NCI-H146 treated with DMSO at 0.1 percent for 48 hours (cell line): ENCODE measurements at regions not wholly inside any gene's neighbourhood (a gene's known extent, or its start where the extent isn't known, plus 50 kb on each side); places are given as distances from the start of the nearest gene placed in this dataset.
"Not testable (repeated sequence)": the region's sequence is repeated elsewhere in the genome, so short reads cannot be mapped to it uniquely, and the experiment has no call there.

Experiments used
- DNase-seq: peaks from one replicate; lab custom pipeline; 2025; ENCODE audit not compliant: unreplicated experiment; lab: John Stamatoyannopoulos, UW

DNA sequence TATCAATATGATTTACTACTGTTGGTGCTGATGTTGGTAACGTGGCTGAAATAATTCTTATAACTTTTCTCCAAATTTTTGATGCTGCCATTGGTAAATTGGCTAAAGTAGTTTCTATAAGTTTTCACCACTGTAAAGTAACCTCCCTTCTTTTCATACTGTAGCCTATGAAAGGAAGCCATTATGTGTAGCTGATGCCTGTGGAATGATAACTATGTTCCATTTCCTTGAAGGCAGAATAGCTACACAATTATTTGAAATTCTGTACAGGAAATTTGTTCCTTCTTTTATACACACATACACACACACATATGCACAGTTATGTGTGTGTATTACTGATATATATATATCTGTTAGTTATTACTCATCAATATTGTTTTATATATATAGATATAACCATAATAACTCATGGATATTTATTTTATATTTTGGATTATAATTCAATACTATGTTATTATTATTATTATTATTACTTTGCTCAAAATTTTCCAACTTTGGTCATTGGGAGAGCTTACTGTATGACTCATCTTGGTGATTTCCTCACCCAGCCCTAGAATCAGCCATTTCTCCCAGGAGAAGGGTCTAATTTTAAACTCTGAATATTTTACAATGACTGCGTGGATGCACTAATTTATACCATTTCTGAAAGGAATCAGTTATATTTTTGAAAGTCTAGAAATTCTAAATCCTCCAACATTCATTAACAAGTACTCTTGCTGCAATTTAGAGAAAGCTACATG, 1677.7 kb downstream of the SUCLG1 start:
- DNase-seq = no peak

DNA sequence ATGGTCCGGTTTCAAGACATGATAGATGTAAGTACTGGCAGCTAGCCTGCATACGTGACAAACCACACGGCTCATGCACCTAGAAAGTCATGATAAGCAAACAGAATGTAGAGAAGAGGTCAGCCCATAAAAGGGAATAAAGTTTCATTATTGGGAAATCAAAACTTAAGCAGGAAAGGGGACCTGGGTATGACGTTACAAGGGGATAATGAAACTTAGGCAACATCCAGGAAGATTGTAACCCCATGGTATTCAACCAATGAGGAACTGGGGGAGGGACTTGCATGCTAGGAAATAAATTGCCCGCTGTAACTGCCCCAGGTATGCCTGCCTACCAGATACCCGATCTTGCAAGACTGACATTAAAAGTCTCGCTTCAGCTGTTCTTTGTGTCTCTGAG, 1679.0 kb downstream of the SUCLG1 start:
- no peak for DNase-seq

DNA sequence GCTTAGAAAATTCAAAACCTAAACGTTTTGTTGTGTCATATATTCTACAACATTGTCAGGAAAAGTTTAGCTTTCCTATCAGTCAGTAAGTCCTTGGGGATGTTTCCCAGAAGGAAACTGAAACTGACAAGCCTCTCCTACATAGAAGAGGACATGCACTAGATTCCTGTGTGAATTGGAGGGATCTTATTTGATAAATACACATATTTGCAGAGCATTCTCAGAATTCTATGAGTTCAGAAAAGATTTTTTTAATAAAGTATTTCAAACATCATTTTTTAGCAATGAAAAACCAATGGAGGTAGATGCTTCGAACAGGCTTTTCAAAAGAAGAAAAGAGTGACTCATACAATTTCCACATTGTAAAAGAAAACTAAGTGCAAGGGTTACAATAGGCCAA, 1706.7 kb downstream of the SUCLG1 start:
- no peak for DNase-seq

DNA sequence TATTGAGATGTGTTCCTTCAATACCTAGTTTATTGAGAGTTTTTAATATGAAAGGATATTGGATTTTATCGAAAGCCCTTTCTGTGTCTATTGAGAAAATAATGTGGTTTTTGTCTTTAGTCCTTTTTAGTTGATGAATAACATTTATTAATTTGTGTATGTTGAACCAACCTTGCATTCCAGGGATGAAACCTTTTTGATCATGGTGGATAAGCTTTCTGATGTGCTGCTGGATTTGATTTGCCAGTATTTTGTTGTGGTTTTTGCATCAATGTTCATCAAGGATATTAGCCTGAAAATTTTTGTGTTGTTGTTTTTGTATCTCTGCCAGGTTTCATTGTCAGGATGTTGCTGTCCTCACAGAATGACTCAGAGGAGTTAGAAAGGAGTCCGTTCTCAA, 1710.4 kb downstream of the SUCLG1 start:
- DNase-seq = no peak

DNA sequence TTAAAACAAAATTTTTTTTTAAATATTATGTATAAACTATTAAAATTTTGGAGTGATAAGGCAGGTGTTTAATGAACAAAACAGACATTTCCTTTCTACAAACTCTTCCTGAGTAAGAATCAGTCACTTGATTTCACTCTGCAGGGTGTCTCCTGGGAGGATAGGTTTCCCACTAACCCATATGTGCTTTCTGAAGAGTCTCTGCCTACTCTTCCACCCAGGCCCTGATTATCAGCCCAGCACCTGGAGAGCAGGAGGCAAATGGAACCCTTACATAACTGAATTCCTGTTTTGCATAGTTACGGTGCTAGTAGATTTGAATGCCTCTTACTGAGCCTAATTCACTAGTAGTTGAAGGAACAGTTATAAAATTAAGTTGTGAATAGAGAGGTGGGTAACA, 1718.6 kb downstream of the SUCLG1 start:
- DNase-seq = no peak

DNA sequence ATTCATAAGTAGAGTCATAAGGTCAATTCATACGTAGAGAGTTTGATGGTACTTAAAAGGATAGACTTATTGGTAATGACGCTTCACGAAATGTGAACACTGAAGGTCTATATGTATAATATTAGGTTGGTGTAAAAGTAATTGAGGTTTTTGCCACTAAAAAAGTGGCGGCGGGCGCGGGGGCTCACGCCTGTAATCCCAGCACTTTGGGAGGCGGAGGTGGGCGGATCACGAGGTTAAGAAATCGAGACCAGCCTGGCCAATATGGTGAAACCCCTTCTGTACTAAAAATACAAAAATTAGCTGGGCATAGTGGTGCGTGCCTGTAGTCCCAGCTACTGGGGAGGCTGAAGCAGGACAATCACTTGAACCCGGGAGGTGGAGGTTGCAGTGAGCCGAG, 1721.1 kb downstream of the SUCLG1 start:
- not testable (repeated sequence) for DNase-seq

DNA sequence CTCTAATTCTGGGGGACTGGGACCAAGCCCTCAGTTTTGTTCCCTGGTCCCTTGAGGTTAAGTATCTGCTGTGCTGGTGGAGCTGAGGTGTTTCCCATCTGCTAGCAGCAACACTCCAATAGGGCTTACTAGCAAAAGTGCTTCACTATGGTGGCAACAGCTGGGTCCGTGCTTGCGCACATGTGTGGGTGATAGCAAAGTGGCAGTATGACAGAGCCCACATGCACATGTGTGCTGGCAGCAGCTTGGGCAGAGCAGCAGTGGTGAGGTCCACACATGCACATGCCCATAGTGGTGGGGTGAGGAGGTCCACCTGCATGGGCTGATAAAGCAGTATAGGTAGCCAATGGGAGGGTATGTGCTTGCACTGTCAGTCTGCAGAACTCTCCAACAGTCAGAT, 1723.7 kb downstream of the SUCLG1 start:
- no peak for DNase-seq

DNA sequence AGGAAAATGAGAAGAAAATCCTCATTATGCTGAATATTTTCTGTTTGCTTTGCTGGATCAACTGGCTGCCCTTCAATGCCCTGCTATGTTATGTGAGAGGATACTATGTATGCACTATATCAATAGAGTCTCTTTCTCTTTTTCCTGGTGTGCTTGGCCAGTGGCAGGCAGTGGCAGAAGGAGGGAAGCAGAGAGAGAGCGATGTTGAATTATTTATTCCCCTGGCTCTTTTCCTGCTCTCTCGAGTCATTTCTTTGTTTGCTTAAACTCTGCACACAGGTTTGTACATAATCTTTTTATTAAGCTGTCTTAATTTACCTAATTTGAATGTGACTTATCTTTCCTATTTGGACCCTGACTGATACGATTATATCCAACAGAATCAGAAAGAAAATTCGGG, 1727.3 kb downstream of the SUCLG1 start:
- no peak for DNase-seq

DNA sequence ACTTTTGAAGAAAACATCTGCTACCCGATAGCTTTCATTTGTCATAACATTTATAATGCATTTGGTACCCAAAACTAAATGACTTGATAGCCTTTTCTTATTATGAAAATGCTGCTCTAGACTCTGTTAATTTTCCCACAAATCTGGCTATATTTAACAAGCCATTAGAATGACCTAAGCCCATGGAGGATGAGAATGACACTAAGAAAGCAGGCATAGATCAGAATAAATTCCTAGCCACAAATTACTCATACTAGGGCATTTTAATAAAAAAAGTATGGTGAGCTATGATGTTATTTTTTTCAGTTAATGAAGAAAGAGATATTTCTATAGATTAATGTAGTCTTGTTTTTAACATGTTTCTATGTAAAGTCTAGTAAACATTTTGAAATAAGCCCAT, 1728.3 kb downstream of the SUCLG1 start:
- no peak for DNase-seq

DNA sequence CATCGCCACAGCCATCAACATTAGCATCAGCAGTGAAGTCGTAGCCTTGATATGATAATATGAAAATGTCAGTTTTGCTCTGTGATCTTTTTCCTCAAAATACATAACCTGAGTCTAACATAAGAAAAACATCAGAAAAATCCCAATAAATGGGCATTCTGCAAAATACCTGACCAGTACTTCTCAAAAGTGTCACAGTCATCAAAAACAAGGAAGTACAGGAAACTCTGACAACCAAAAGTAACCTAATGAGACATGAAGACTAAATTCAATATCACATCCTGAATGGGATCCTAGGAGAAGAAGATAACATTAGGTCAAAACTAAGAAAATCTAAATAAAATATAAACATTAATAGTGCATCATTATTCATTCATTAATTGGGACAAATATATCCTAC, 1731.0 kb downstream of the SUCLG1 start:
- DNase-seq = no peak

DNA sequence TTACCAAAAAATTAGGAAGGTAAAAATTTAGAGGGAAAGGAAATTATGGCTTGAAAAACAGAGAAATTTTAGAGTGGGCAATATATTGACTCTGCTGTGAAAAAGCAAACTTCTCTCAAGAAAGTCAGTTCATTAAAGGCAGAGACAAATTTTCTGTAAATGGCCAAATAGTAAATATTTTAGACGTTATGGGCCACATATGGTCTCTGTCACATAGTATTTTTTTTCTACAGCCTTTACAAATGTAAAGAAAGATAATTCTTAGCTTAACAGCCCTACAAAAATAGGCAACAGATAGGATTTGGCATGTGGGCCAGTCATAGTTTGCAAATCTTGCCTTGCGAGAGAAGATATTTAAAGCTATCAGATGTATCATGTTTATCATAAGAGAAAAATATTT, 1750.4 kb downstream of the SUCLG1 start:
- DNase-seq = no peak

DNA sequence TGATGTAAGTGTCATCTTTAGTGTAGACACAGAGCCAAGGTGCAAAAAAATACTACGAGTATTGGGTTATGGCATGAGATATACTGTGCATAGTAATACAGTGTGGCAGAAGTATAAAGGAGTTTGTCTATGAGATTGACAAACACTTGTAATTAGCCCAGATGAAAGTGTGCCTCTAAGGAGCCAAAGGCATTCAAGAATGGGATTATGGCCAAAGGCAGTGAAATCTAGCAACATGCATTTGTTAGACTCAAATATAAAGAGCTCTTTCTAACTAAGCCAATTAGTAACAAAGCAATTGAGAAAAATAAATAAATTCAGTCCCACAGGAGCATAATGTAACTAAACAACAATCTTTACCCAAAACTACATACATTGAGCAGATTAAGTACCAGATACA, 1761.8 kb downstream of the SUCLG1 start:
- no peak for DNase-seq

DNA sequence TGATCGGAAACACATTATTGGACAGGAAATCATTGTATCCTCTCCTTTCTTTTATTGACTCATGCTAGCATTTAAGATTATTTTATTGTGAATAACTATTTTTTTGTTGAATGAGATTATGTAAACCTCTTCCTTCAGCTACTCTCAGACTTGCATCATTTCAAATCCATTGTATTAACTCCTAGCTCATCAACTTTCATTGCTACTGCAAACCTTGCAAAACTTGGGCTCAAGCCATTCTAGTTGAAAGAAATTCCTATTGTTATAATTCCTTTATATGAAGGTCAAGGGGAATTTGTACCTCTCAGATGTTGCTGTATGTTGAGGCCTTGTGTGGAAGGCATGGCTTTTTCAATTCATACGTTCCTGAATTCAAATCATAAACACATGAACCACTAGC, 1764.6 kb downstream of the SUCLG1 start:
- DNase-seq = no peak

DNA sequence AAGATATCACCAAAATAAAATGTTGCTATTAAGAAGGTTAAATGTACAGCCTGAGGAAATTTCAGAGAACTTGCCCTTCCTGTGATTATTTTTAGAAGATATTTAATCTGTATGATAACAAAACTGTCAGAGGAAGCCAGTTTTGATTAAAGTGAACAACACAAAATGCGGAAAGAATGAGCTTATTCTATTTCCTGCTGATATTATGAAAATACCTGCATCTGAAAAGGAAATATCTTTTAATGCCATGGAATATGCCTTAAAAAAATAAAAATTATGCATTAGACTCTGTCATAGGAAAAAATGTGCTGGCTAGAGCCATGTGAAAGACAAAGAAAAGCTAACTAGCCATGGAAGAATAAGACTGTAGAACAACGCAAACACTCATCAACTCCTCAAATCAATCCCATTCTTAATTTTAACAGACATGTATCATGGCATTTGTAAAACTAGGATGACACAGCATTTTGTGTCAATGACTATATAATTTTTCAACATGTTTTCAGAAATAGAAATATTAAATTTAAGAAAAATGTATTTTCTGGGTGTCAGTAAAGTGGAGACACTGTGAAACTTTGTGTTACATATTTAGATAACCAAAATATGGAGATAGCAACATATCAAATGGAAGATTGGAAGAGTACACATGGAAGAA, 1768.2 kb downstream of the SUCLG1 start:
- no peak for DNase-seq

DNA sequence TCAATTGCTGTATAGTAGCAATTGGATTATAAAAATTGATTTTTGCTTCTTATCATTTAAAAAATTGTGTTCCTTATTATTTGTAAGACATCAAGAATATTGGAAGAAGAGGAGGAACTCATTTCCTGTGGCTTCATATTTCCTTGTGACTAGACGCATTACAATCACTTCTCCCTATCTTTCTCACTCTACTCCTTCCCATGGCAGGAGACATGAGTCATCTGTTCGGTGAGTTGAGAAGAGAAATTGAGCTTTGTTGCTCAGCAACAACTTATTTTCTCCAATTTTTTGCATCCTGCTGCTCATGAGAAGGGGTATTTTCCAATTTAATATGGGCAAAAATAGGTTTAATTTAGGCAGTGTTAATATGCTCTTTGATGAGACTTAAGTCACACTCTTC, 1783.9 kb downstream of the SUCLG1 start:
- DNase-seq = no peak

DNA sequence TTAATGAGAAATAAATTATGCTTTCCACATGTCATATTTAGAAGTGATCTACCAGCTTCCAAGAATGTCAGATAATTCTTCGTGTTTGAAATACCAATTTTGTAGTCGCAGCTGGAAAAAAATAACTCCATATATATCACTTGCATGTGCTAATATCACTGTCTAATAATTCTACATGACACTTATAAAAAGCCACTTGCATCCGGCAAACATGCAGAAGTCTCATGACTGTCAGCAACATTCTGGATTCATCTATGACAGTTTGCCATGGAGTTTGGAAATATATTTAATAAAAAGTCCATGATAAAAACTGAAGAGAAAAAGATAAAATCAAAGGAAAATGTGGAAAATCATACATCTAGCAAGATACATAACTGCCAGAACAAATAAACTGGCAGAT, 1784.4 kb downstream of the SUCLG1 start:
- no peak for DNase-seq

DNA sequence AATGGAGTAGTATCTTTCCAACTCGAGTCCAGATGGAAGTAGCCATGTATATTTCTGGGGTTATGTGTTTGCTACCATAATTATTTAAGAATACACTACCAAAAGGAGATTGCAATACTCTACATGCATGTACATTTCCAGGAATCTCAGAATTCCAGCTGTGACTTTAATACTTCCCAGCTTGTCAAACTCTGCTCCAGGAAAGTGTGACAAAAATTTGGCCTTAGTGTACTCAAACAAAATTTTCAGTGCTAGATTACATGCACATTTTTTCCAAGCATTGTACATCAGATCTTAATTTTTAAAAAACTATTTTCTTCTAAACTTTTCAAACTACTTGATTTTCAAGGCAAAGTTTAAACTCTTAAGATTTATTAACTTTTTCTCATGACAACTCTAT, 1791.6 kb downstream of the SUCLG1 start:
- no peak for DNase-seq

DNA sequence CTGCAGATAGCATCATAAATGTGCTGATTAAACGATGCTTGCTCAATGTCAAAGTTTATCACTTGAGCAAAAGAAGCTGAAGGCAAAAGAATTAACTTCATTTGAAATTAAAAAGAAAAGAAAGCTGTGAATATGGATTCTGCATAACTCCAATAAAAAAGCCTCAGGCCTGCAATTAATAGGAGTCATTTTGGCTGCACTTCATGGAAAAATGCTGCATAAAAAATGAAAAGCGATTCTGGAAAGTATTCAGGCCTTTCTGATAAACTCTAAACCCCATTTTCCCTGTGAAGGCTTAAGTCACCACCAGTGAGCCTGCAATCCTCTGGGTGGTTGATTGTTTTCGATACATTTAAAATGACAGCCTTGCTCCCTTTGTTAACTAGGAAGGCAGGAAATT, 1793.4 kb downstream of the SUCLG1 start:
- DNase-seq = no peak

DNA sequence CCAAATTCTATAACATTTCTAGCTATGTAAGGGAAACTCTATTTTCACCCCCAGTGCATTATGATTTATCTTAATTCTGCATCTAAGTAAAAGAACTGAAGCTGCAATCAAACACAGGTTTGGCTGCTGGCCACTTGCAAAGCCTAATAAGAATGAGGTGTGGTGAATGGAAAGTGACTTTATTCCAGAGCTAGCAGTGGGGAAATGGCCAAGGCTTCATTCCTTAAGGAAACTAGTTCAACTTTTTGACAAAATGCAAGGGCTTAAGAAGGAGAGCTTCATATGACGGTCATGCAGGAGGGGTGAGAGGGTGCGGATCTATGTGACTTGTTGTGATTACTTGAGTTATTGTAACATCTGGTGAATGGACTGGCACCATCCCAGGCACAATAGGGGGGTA, 1802.0 kb downstream of the SUCLG1 start:
- no peak for DNase-seq

DNA sequence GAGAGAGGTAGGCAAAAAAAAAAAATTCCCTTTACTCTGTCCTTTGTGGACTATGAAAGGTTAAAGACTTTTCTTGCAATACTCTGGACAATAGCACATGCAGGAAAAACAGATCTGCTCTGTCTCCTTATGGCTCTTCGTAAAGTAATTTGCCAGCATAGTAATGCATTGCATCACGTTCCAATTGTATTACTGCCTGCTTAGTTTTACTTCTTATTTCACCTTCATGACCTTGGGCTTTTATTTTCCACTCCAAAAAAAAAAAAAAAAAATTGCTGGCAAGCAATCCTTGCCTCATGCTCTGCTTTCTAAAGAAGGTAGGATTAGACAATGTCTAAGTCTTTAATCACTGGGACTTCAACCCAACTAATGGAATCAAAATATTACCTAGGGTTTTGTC, 1802.7 kb downstream of the SUCLG1 start:
- no peak for DNase-seq

DNA sequence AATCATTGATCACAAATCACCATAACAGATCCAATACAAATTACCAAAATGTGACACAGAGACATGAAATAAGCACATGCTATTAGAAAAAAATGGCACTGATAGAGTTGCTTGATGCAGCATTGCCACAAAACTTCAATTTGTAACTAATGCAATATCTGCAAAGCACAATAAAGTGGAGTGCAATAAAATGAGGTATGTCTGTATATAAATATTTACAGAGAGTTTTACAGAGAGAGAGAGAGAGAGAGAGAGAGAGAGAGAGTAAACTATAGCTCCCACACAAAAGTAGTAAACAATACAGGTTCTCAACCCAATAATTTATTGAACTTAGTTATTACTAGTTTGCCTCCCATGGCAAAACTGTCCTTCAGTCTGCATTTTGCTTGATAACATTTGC, 1807.0 kb downstream of the SUCLG1 start:
- no peak for DNase-seq

DNA sequence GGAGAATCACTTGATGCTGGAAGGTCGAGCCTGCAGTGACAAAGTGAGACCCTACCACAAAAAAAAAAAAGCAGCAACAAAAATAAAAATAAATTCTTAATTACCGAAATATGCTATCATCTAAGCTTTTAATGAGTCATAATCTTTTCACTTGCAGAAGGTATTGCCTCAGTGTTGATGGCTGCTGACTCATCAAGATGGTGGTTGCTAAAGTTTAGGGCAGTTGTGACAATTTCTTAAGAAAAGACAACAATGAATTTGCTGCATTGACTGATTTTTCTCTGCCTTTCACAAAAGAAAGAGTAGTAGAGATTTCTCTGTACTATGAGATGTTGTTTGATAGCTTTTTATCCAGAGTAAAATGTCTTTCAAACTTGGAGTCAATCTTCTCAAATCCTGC, 1809.0 kb downstream of the SUCLG1 start:
- no peak for DNase-seq

DNA sequence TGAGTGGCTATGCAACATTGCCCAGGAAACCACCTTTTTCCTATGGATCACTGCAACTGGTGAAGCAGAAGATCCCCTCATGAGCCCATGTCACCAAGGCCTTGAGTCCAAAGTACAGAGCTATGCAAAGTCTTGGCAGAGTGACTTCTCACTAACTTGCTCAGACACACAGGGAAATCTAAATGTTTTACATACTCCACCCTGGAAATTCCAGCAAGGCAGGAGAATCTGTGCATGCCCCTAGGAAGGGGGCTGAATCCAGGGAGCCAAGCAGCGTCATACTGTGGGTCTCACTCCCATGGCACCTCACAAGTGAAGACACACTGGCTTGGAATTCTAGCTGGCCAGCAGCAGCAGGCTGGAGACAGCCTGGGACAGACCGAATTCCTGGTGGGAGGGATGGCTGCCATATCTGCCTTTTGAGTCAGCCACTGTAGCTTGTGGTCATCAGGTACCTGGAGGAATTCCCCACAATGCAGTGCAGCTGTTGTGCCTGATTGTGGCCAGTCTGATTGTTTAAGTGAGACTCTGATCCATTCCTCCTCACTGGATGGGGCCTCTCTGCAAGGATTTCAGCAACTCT, 1817.4 kb downstream of the SUCLG1 start:
- DNase-seq = no peak
